A549 (cell line): ENCODE measurements at regions not wholly inside any gene's neighbourhood (a gene's known extent, or its start where the extent isn't known, plus 50 kb on each side); places are given as distances from the start of the nearest gene placed in this dataset.
A peak's percentile ranks its signal among the peaks of the same experiment; 100 is the strongest.

Experiments used
- ATAC-seq, 2 experiments: fragments of 200-7000 bp in 1 of 2; fragments of >200 bp in 1 of 2; cut with Nextera tagmentation in 1 of 2; cut with Tn5 transposase in 1 of 2; 3 replicates each; pipeline versions ENCODE4 v1.8.0 to v1.9.1; 2018 to 2020; ENCODE audit warnings: mild to moderate bottlenecking in 1 of 2, moderate library complexity in 1 of 2
- CTCF ChIA-PET: fragments of 300-600 bp; sonication (Branson Sonifier 250); formaldehyde crosslinking; extraction: SDS; loops from one replicate; lab custom pipeline; 2021; ENCODE audit warnings: antibody characterized with exemption, inconsistent platforms; lab: Yijun Ruan, JAX
- POLR2A ChIA-PET: fragments of 350-600 bp; formaldehyde crosslinking; extraction: SDS; loops from one replicate; lab custom pipeline; 2021; ENCODE audit warnings: antibody characterized with exemption, inconsistent platforms; lab: Yijun Ruan, JAX
- DNase-seq, 2 experiments: peaks; one replicate each; pipeline versions ENCODE4 v3.0.0 to v3.0.0-alpha.2; 2011 to 2016; ENCODE audit warnings: low read depth in 1 of 2, low spot score in 1 of 2
- FAIRE-seq: peaks from 2 replicates; lab custom pipeline; 2011; peaks lifted over from hg19 to GRCh38; lab: Jason Lieb, UNC
- H3K27ac ChIP-seq, 2 experiments: fragments of >200 bp; sonication (Bioruptor Twin); formaldehyde crosslinking; 3 replicates each; pipeline ENCODE4 v1.5.1; 2016 to 2017
- H3K4me1 ChIP-seq: fragments of >200 bp; sonication (Bioruptor Twin); formaldehyde crosslinking; 3 replicates; pipeline ENCODE4 v1.6.1; 2016
- H3K4me2 ChIP-seq: fragments of >200 bp; sonication (Bioruptor Twin); formaldehyde crosslinking; 3 replicates; pipeline ENCODE4 v1.6.1; 2016
- H3K4me3 ChIP-seq: fragments of >200 bp; sonication (Bioruptor Twin); formaldehyde crosslinking; 3 replicates; pipeline ENCODE4 v1.5.1; 2016
- H3K9me3 ChIP-seq: fragments of >200 bp; sonication (Bioruptor Twin); formaldehyde crosslinking; 3 replicates; pipeline ENCODE4 v1.6.1; 2016
- ATOH8 ChIP-seq: fragments of 250-450 bp; sonication (Bioruptor Pico); IDR thresholded peaks from 2 replicates; pipeline ENCODE4 v1.5.0; 2020; ENCODE audit warnings: low read depth, mild to moderate bottlenecking, moderate library complexity
- BCL3 ChIP-seq: fragments of >200 bp; sonication (Bioruptor Twin); formaldehyde crosslinking; IDR thresholded peaks from 3 replicates; pipeline ENCODE4 v1.6.1; 2016
- BHLHE40 ChIP-seq: IDR thresholded peaks from 2 replicates; pipeline ENCODE4 v1.6.1; 2012; ENCODE audit warnings: low read depth, low read length, inconsistent platforms
- CBX8 ChIP-seq: fragments of 200-600 bp; sonication (generic); IDR thresholded peaks from 2 replicates; pipeline ENCODE4 v1.6.1; 2016
- CEBPB ChIP-seq, 2 experiments: fragments of >200 bp in 1 of 2; sonication (Bioruptor Twin) in 1 of 2; formaldehyde crosslinking in 1 of 2; IDR thresholded peaks; 2 replicates each; pipeline ENCODE4 v1.6.1; 2012 to 2016
- EHMT2 ChIP-seq: fragments of 200-600 bp; sonication (generic); IDR thresholded peaks from 2 replicates; pipeline ENCODE4 v1.6.1; 2016; ENCODE audit warnings: antibody characterized with exemption, low read depth, mild to moderate bottlenecking, moderate library complexity
- EP300 ChIP-seq, 2 experiments: fragments of >200 bp; sonication (Bioruptor Twin); formaldehyde crosslinking; IDR thresholded peaks; 2 replicates in 1 of 2; 3 replicates in 1 of 2; pipeline ENCODE4 v1.6.1; 2016 to 2017
- FOSB ChIP-seq: fragments of 250-450 bp; sonication (Bioruptor Pico); IDR thresholded peaks from 2 replicates; pipeline ENCODE4 v1.5.0; 2020; ENCODE audit warnings: mild to moderate bottlenecking, moderate library complexity
- FOXS1 ChIP-seq: fragments of 250-450 bp; sonication (Bioruptor Pico); IDR thresholded peaks from 2 replicates; pipeline ENCODE4 v1.5.0; 2020; ENCODE audit warnings: mild to moderate bottlenecking, moderate library complexity
- HES2 ChIP-seq: fragments of >200 bp; sonication (Bioruptor Twin); formaldehyde crosslinking; IDR thresholded peaks from 2 replicates; pipeline ENCODE4 v1.6.1; 2016
- HEYL ChIP-seq: fragments of 250-450 bp; sonication (Bioruptor Pico); IDR thresholded peaks from 2 replicates; pipeline ENCODE4 v1.8.0; 2021; ENCODE audit warnings: mild to moderate bottlenecking, moderate library complexity
- HOXB13 ChIP-seq: fragments of 250-450 bp; sonication (Bioruptor Pico); IDR thresholded peaks from 2 replicates; pipeline ENCODE4 v1.5.0; 2020; ENCODE audit warnings: low read depth, mild to moderate bottlenecking, moderate library complexity
- JUNB ChIP-seq: fragments of >200 bp; sonication (Bioruptor Twin); formaldehyde crosslinking; IDR thresholded peaks from 2 replicates; pipeline ENCODE4 v1.6.1; 2016
- KDM1A ChIP-seq: fragments of 200-600 bp; sonication (generic); IDR thresholded peaks from 2 replicates; pipeline ENCODE4 v1.6.1; 2016; ENCODE audit warnings: low read depth, mild to moderate bottlenecking
- MAFK ChIP-seq: fragments of 450-650 bp; IDR thresholded peaks from 2 replicates; pipeline ENCODE4 v1.6.1; 2014; ENCODE audit not compliant: partially characterized antibody
- MAZ ChIP-seq: fragments of 150-350 bp; IDR thresholded peaks from 2 replicates; pipeline ENCODE4 v1.6.1; 2014; ENCODE audit warnings: antibody characterized with exemption, low read depth, low read length, borderline replicate concordance
- MYC ChIP-seq: IDR thresholded peaks from 2 replicates; pipeline ENCODE4 v1.6.1; 2012; ENCODE audit warnings: mild to moderate bottlenecking, inconsistent platforms, low read length, improper control_type of control experiment, borderline replicate concordance
- NPAS2 ChIP-seq: fragments of 250-450 bp; sonication (Bioruptor Pico); IDR thresholded peaks from 2 replicates; pipeline ENCODE4 v1.8.0; 2022; ENCODE audit warnings: mild to moderate bottlenecking, moderate library complexity, borderline replicate concordance
- NR3C1 ChIP-seq: fragments of >200 bp; sonication (Bioruptor Twin); formaldehyde crosslinking; IDR thresholded peaks from 3 replicates; pipeline ENCODE4 v1.6.1; 2017
- PBX3 ChIP-seq: IDR thresholded peaks from 2 replicates; pipeline ENCODE4 v1.6.1; 2012
- POLR2AphosphoS2 ChIP-seq: conservative IDR thresholded peaks from 2 replicates; pipeline ENCODE4 v1.6.1; 2012; ENCODE audit warnings: low read length, improper control_type of control experiment, inconsistent platforms
- RAD21 ChIP-seq, 2 experiments: fragments of >200 bp in 1 of 2; sonication (Bioruptor Twin) in 1 of 2; formaldehyde crosslinking in 1 of 2; IDR thresholded peaks in 1 of 2; conservative IDR thresholded peaks in 1 of 2; 2 replicates in 1 of 2; 3 replicates in 1 of 2; pipeline ENCODE4 v1.6.1; 2012 to 2018; ENCODE audit warnings: inconsistent platforms in 1 of 2
- RCOR1 ChIP-seq: fragments of 150-350 bp; IDR thresholded peaks from 2 replicates; pipeline ENCODE4 v1.6.1; 2014; ENCODE audit warnings: antibody characterized with exemption, low read length, low read depth
- RFX5 ChIP-seq: fragments of 450-650 bp; IDR thresholded peaks from 2 replicates; pipeline ENCODE4 v1.7.1; 2014; ENCODE audit warnings: antibody characterized with exemption, mild to moderate bottlenecking, moderate library complexity
- RNF2 ChIP-seq: fragments of 200-600 bp; sonication (generic); IDR thresholded peaks from 2 replicates; pipeline ENCODE4 v1.6.1; 2016; ENCODE audit warnings: low read depth, mild to moderate bottlenecking, antibody characterized with exemption, moderate library complexity, borderline replicate concordance
- SREBF2 ChIP-seq: fragments of 450-650 bp; IDR thresholded peaks from 2 replicates; pipeline ENCODE4 v1.6.1; 2014; ENCODE audit warnings: mild to moderate bottlenecking, moderate library complexity
- TFCP2L1 ChIP-seq: fragments of 250-450 bp; sonication (Bioruptor Pico); IDR thresholded peaks from 2 replicates; pipeline ENCODE4 v1.5.0; 2021; ENCODE audit warnings: mild to moderate bottlenecking
- ZFP36 ChIP-seq: fragments of 450-650 bp; IDR thresholded peaks from 2 replicates; pipeline ENCODE4 v1.6.1; 2014; ENCODE audit warnings: borderline replicate concordance; ENCODE audit not compliant: partially characterized antibody
- ZNF302 ChIP-seq: fragments of 250-450 bp; sonication (Bioruptor Pico); IDR thresholded peaks from 2 replicates; pipeline ENCODE4 v1.9.0; 2021; ENCODE audit warnings: inconsistent platforms, mild to moderate bottlenecking, moderate library complexity
- ZSCAN20 ChIP-seq: fragments of 250-450 bp; sonication (Bioruptor Pico); IDR thresholded peaks from 2 replicates; pipeline ENCODE4 v1.8.0; 2022; ENCODE audit warnings: mild to moderate bottlenecking, moderate library complexity
- WGBS: methylation state at CpG from one replicate; pipeline ENCODE4 v1.1.6; 2017; ENCODE audit errors: missing lambda C conversion rate; 5-methylcytosine and 5-hydroxymethylcytosine counted together

GRCh38 chr2:129748250-129748649, 231.2 kb upstream of the RAB6C start:
- DNase-seq (no peak), ATAC-seq (no peak), FAIRE-seq (no peak)
- WGBS, result 4% methylated on average over 3 of the region's 5 CpGs
- Histone ChIP-seq H3K9me3 (no peaks in the 10 kb centered on the region), H3K27ac (no peak overlapping the region), H3K4me1 (no peaks in the 10 kb centered on the region), H3K4me3 (no peak overlapping the region), H3K4me2 (no peak overlapping the region)
- POLR2A ChIA-PET, result no interaction called here
- CTCF ChIA-PET, result interaction anchor here (0.6 to 1.3 kb wide), 3 partner anchors 31 to 1538 kb away, joined by 3 read pairs; no protein-coding TSS in a partner anchor
- TF ChIP-seq NPAS2 (CRISPR knock-in tag) (no peak), ZSCAN20 (CRISPR knock-in tag) (no peak), ZNF302 (CRISPR knock-in tag) (no peak), POLR2AphosphoS2 (no peak), RFX5 (no peak), ATOH8 (CRISPR knock-in tag) (no peak), FOXS1 (CRISPR knock-in tag) (no peak), SREBF2 (no peak), FOSB (CRISPR knock-in tag) (no peak), TFCP2L1 (CRISPR knock-in tag) (no peak), BHLHE40 (no peak), BCL3 (no peak), EHMT2 (no peak), RAD21 (conservative IDR thresholded peaks at IDR 0.05 in 1 of 2, IDR thresholded peaks at IDR 0.05 in 1 of 2) (no peak), EP300 (IDR thresholded peaks at IDR 0.05) (no peak), HES2 (no peak), MAFK (no peak)

GRCh38 chr2:129748653-129749052, 230.8 kb upstream of the RAB6C start:
- peak in 1 of 2 experiments; percentile 13 for DNase-seq
- 14% methylated on average over 6 of the region's 6 CpGs for WGBS
- ChIA-PET CTCF (interaction anchor here (0.6 to 1.3 kb wide), 3 partner anchors 31 to 1539 kb away, joined by 3 read pairs; no protein-coding TSS in a partner anchor), POLR2A (no interaction called here)
- no peak overlapping the region for H3K4me3 ChIP-seq
- TF ChIP-seq MYC (no peak), KDM1A (no peak), ZFP36 (no peak), CEBPB (IDR thresholded peaks at IDR 0.05) (no peak), CBX8 (no peak), RAD21 (conservative IDR thresholded peaks at IDR 0.05 in 1 of 2, IDR thresholded peaks at IDR 0.05 in 1 of 2) (peak in 1 of 2 experiments; percentile 26; a peak in 2 of 5 replicates), JUNB (no peak)
- ATAC-seq, result peak in 1 of 2 experiments; percentile 43; a peak in 1 of 6 replicates
- no peaks in the 10 kb centered on the region for H3K4me1 ChIP-seq
- no peak for FAIRE-seq
- H3K27ac ChIP-seq, result no peak overlapping the region
- H3K4me2 ChIP-seq, result no peak overlapping the region
- H3K9me3 ChIP-seq, result no peaks in the 10 kb centered on the region

GRCh38 chr2:129751409-129751808, 228.1 kb upstream of the RAB6C start:
- Histone ChIP-seq H3K4me1 (no peaks in the 10 kb centered on the region), H3K9me3 (no peaks in the 10 kb centered on the region), H3K27ac (no peak overlapping the region), H3K4me2 (no peak overlapping the region), H3K4me3 (no peak overlapping the region)
- ATAC-seq, result no peak
- ChIA-PET CTCF (no interaction called here), POLR2A (no interaction called here)
- FAIRE-seq, result no peak
- TF ChIP-seq PBX3, result no peak
- no peak for TF ChIP-seq MAZ
- TF ChIP-seq HOXB13 (CRISPR knock-in tag), result no peak
- no peak for TF ChIP-seq HEYL
- TF ChIP-seq RCOR1, result no peak
- TF ChIP-seq NR3C1, result no peak
- no peak for TF ChIP-seq BHLHE40
- no peak for TF ChIP-seq POLR2AphosphoS2
- no peak for TF ChIP-seq MYC
- no peak for TF ChIP-seq RNF2
- TF ChIP-seq RAD21 (conservative IDR thresholded peaks at IDR 0.05 in 1 of 2, IDR thresholded peaks at IDR 0.05 in 1 of 2), result no peak
- DNase-seq, result no peak
- 0% methylated on average over 1 of the region's 1 CpG for WGBS
